Gastrocnemius medialis (tissue), 4 donors: ENCODE measurements at regions not wholly inside any gene's neighbourhood (a gene's known extent, or its start where the extent isn't known, plus 50 kb on each side); places are given as distances from the start of the nearest gene placed in this dataset.
"Not testable (repeated sequence)": the region's sequence is repeated elsewhere in the genome, so short reads cannot be mapped to it uniquely, and the experiment has no call there.

Source experiments
- ATAC-seq, 2 donors: fragments of 150-250 bp; one replicate each; pipeline ENCODE4 v1.9.1; 2016
- DNase-seq, 2 donors: peaks; one replicate each; pipeline ENCODE4 v3.0.0-alpha.2; 2019
- H3K27ac ChIP-seq, 4 donors: fragments of 200-600 bp; sonication (generic); 1 replicate in 1 of 4; 2 replicates in 3 of 4; pipeline ENCODE4 v1.5.1; 2016 to 2018; ENCODE audit warnings: mild to moderate bottlenecking in 2 of 4, moderate library complexity in 1 of 4
- H3K27me3 ChIP-seq, 3 donors: fragments of 200-600 bp; sonication (generic) in 2 of 3; 1 replicate in 1 of 3; 2 replicates in 2 of 3; pipeline versions ENCODE4 v1.5.1 to v1.6.0; 2016 to 2019; ENCODE audit warnings: mild to moderate bottlenecking in 1 of 3, moderate library complexity in 1 of 3
- H3K36me3 ChIP-seq, 2 donors: fragments of 200-600 bp; sonication (generic) in 1 of 2; one replicate each; pipeline ENCODE4 v1.5.1; 2017 to 2018
- H3K4me1 ChIP-seq, 2 donors: fragments of 200-600 bp; sonication (generic) in 1 of 2; one replicate each; pipeline ENCODE4 v1.5.1; 2016 to 2017; ENCODE audit warnings: mild to moderate bottlenecking in 2 of 2
- H3K4me3 ChIP-seq, 4 donors: fragments of 200-600 bp; sonication (generic) in 3 of 4; 1 replicate in 1 of 4; 2 replicates in 3 of 4; pipeline ENCODE4 v1.5.1; 2016 to 2019; ENCODE audit warnings: mild to moderate bottlenecking in 2 of 4
- H3K9me3 ChIP-seq, 3 donors: fragments of 200-600 bp; sonication (generic) in 2 of 3; 1 replicate in 1 of 3; 2 replicates in 2 of 3; pipeline ENCODE4 v1.5.1; 2016 to 2019
- CTCF ChIP-seq, 5 experiments: fragments of 450-650 bp in 3 of 5; fragments of 200-600 bp in 2 of 5; sonication (generic) in 2 of 5; IDR thresholded peaks in 4 of 5; conservative IDR thresholded peaks in 1 of 5; 1 replicate in 4 of 5; 2 replicates in 1 of 5; pipeline ENCODE4 v1.5.1; 2016 to 2019; ENCODE audit warnings: antibody characterized with exemption in 5 of 5, mild to moderate bottlenecking in 3 of 5, moderate library complexity in 3 of 5
- POLR2A ChIP-seq, 2 donors: fragments of 450-650 bp; IDR thresholded peaks; one replicate each; pipeline ENCODE4 v1.6.1; 2017; ENCODE audit warnings: antibody characterized with exemption in 2 of 2, mild to moderate bottlenecking in 2 of 2, moderate library complexity in 2 of 2
- in situ Hi-C, 4 donors: fragments of 200-750 bp; cut with MboI; loops; one replicate each; pipeline versions ENCODE4 v1.15.0 to v1.8.0; 2017; ENCODE audit warnings: low sequenced_read_pairs in 4 of 4
- intact Hi-C: fragments of 100-400 bp; cut with DNase I; formaldehyde crosslinking; loops from one replicate; pipeline ENCODE4 v1.15.1; 2023; ENCODE audit warnings: low total_unique reads

- Histone ChIP-seq H3K4me3 (no peak overlapping the region), H3K4me1 (no peaks in the 10 kb centered on the region), H3K36me3 (no peaks in the 10 kb centered on the region), H3K27ac (peak overlapping the region in 2 of 4 donors; percentile 3 to 38), H3K9me3 (no peaks in the 10 kb centered on the region), H3K27me3 (no peaks in the 10 kb centered on the region)
- ATAC-seq (no peak), DNase-seq (peak in 1 of 2 donors; percentile 5)
- intact Hi-C loops (no loop called here), in situ Hi-C loops (no loop called here)
- TF ChIP-seq POLR2A (IDR thresholded peaks at IDR 0.05) (no peak), CTCF (IDR thresholded peaks at IDR 0.05 in 4 of 5, conservative IDR thresholded peaks at IDR 0.05 in 1 of 5) (no peak)
These were observed 85.6 kb downstream of the RAP2B start for GRCh38 chr3:153247331-153248330.

- H3K27ac ChIP-seq, intact Hi-C loops, H3K9me3 ChIP-seq, H3K27me3 ChIP-seq, H3K36me3 ChIP-seq, DNase-seq, H3K4me3 ChIP-seq, in situ Hi-C loops, ATAC-seq, H3K4me1 ChIP-seq: not testable (repeated sequence)
These were observed 86.8 kb downstream of the RAP2B start for GRCh38 chr3:153248835-153249234.

GRCh38 chr3:153249906-153250305, 87.9 kb downstream of the RAP2B start:
- in situ Hi-C loops: no loop called here
- Histone ChIP-seq H3K4me3 (no peak overlapping the region), H3K27me3 (no peaks in the 10 kb centered on the region), H3K36me3 (no peaks in the 10 kb centered on the region), H3K27ac (no peak overlapping the region), H3K9me3 (no peaks in the 10 kb centered on the region), H3K4me1 (no peaks in the 10 kb centered on the region)
- intact Hi-C loops: no loop called here
- TF ChIP-seq CTCF (IDR thresholded peaks at IDR 0.05 in 4 of 5, conservative IDR thresholded peaks at IDR 0.05 in 1 of 5): no peak
- no peak for TF ChIP-seq POLR2A (IDR thresholded peaks at IDR 0.05)
- DNase-seq (no peak), ATAC-seq (no peak)

GRCh38 chr3:153250446-153250845, 88.4 kb downstream of the RAP2B start:
- TF ChIP-seq CTCF (IDR thresholded peaks at IDR 0.05 in 4 of 5, conservative IDR thresholded peaks at IDR 0.05 in 1 of 5): no peak
- no peak for TF ChIP-seq POLR2A (IDR thresholded peaks at IDR 0.05)
- no peak for ATAC-seq

GRCh38 chr3:153252963-153253362, 90.9 kb downstream of the RAP2B start:
- Histone ChIP-seq H3K4me3 (no peak overlapping the region), H3K9me3 (no peaks in the 10 kb centered on the region), H3K36me3 (no peaks in the 10 kb centered on the region), H3K4me1 (no peaks in the 10 kb centered on the region), H3K27me3 (no peaks in the 10 kb centered on the region), H3K27ac (no peak overlapping the region)
- in situ Hi-C loops (no loop called here), intact Hi-C loops (no loop called here)
- no peak for ATAC-seq
- TF ChIP-seq POLR2A (IDR thresholded peaks at IDR 0.05) (no peak), CTCF (IDR thresholded peaks at IDR 0.05 in 4 of 5, conservative IDR thresholded peaks at IDR 0.05 in 1 of 5) (no peak)
- DNase-seq: no peak

More at GRCh38 chr3:153250446-153250845, 88.4 kb downstream of the RAP2B start:
- in situ Hi-C loops (no loop called here), intact Hi-C loops (no loop called here)
- Histone ChIP-seq H3K27me3 (no peaks in the 10 kb centered on the region), H3K36me3 (no peaks in the 10 kb centered on the region), H3K4me1 (no peaks in the 10 kb centered on the region), H3K9me3 (no peaks in the 10 kb centered on the region), H3K27ac (no peak overlapping the region), H3K4me3 (no peak overlapping the region)
- no peak for DNase-seq
